ENCODE measurements at regions not wholly inside any gene's neighbourhood (a gene's known extent, or its start where the extent isn't known, plus 50 kb on each side); places are given as distances from the start of the nearest gene placed in this dataset.

DNA sequence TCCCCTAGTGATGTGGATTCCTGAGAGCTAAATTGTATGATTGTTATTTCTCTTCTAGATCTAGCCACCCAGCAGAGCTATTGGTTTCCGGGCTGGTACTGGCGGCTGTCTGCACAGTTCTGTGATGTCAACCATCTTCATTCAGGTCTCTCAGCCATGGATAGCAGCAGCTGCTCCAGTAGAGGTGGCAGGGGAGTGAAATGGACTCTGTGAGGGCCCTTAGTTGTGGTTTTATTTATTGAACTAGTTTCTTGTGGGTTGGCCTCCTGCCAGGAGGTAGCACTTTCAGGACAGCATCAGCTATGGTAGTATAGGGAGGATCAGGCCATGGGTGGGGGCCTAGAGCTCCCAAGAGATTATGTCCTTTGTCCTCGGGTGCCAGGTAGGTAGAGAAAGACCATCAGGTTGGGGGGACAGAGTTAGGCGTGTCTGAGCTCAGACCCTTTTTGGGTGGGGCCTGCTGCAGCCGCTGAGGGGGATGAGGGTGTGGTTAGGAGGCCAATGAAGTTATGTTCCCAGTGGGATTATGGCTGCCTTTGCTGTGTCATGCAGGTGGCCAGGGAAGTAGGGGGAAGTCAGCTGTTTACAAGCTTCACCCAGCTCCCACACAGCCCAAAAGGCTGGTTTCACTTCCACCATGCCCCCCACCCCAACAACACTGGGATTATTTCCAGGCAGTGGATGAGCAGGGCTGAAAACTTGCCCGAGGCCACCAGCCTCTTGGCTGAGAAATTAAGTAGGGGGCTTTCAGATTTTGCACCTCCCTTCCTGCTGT, 55.1 kb upstream of the RGS4 start:
- Histone ChIP-seq H3K9me3 (peaks cover 0 to 4% (median 0%) of the 10 kb centered on the region in 4 donors), H3K27ac (no peak overlapping the region), H3K4me3 (no peak overlapping the region), H3K4me1 (no peaks in the 10 kb centered on the region), H3K36me3 (no peaks in the 10 kb centered on the region), H3K27me3 (no peaks in the 10 kb centered on the region)
- DNase-seq (no peak), ATAC-seq (ENCODE audit: low FRiP score in 2 of 2) (no peak)
- WGBS, 2 donors = 65 to 84% methylated on average over 6 of the region's 6 CpGs
- TF ChIP-seq CTCF (IDR thresholded peaks at IDR 0.05) = no peak
- TF ChIP-seq POLR2A (IDR thresholded peaks at IDR 0.05) = no peak
- no peak for TF ChIP-seq POLR2AphosphoS5 (IDR thresholded peaks at IDR 0.05)
- no peak for TF ChIP-seq EP300 (IDR thresholded peaks at IDR 0.05)

- no peak for ATAC-seq (ENCODE audit: low FRiP score in 2 of 2)
- TF ChIP-seq POLR2A (IDR thresholded peaks at IDR 0.05) = no peak
- TF ChIP-seq POLR2AphosphoS5 (IDR thresholded peaks at IDR 0.05) = no peak
- TF ChIP-seq EP300 (IDR thresholded peaks at IDR 0.05) = no peak
- TF ChIP-seq CTCF (IDR thresholded peaks at IDR 0.05) = no peak
- no peak for DNase-seq
- H3K27ac ChIP-seq = no peak overlapping the region
- no peaks in the 10 kb centered on the region for H3K4me1 ChIP-seq
- no peaks in the 10 kb centered on the region for H3K36me3 ChIP-seq
- 87 to 89% methylated on average over 10 of the region's 10 CpGs for WGBS, 2 donors
- H3K9me3 ChIP-seq = no peaks in the 10 kb centered on the region
- no peak overlapping the region for H3K4me3 ChIP-seq
- no peaks in the 10 kb centered on the region for H3K27me3 ChIP-seq
Measured at GRCh38 chr1:163006051-163006834, 62.9 kb upstream of the RGS4 start.

DNA sequence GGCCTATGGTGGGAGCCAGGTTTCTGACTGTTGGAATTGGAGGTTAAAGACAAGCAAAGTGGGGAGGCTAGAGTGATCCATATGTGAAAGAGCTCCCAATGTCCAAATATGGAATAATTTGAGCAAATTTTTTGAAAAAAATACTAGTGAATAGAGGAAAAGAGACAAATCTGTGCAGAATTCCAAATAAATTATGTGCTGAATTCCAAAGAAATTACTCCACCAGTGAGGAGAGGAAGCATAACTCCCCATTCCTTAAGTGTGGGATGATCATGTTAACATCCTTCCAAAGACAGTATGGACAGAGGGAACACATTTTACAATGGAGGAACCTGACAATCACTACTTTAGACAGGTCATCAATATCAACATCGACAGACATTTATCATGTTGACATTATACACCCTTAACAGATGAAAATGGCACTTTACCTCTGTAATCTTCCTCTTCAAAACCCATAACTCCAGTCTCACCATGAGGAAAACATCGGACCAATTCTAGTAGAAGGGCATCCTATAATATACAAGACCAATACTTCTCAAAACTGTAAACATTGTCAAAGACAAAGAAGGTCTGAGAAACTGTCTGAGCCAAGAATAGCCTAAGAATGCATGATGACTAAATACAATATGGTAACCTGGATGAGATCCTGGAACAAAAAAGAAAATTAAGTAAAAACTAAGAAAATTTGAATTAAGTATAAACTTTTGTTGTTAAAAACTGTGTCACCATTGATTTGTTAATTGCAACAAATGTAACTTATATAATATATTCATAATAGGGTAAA, 71.5 kb upstream of the RGS4 start:
- WGBS, 2 donors = 74 to 79% methylated on average over 2 of the region's 2 CpGs
- Histone ChIP-seq H3K27me3 (no peaks in the 10 kb centered on the region), H3K4me3 (no peak overlapping the region), H3K4me1 (no peaks in the 10 kb centered on the region), H3K36me3 (no peaks in the 10 kb centered on the region), H3K9me3 (no peaks in the 10 kb centered on the region), H3K27ac (no peak overlapping the region)
- TF ChIP-seq POLR2A (IDR thresholded peaks at IDR 0.05) = no peak
- TF ChIP-seq EP300 (IDR thresholded peaks at IDR 0.05) = no peak
- no peak for TF ChIP-seq CTCF (IDR thresholded peaks at IDR 0.05)
- no peak for TF ChIP-seq POLR2AphosphoS5 (IDR thresholded peaks at IDR 0.05)
- no peak for DNase-seq
- ATAC-seq (ENCODE audit: low FRiP score in 2 of 2) = no peak

- Histone ChIP-seq H3K9me3 (no peaks in the 10 kb centered on the region), H3K4me1 (no peaks in the 10 kb centered on the region), H3K4me3 (no peak overlapping the region), H3K27me3 (no peaks in the 10 kb centered on the region), H3K36me3 (no peaks in the 10 kb centered on the region), H3K27ac (no peak overlapping the region)
- 64 to 77% methylated on average over 1 of the region's 1 CpG for WGBS, 2 donors
- ATAC-seq (ENCODE audit: low FRiP score in 2 of 2) (no peak), DNase-seq (no peak)
- TF ChIP-seq CTCF (IDR thresholded peaks at IDR 0.05) = no peak
- TF ChIP-seq POLR2AphosphoS5 (IDR thresholded peaks at IDR 0.05) = no peak
- no peak for TF ChIP-seq POLR2A (IDR thresholded peaks at IDR 0.05)
- no peak for TF ChIP-seq EP300 (IDR thresholded peaks at IDR 0.05)
Measured at GRCh38 chr1:162996261-162996660, 72.9 kb upstream of the RGS4 start.
